ENCODE measurements at regions not wholly inside any gene's neighbourhood (a gene's known extent, or its start where the extent isn't known, plus 50 kb on each side); places are given as distances from the start of the nearest gene placed in this dataset.

- no peak overlapping the region for H3K4me3 ChIP-seq (ENCODE audit: low read length)
- no peak for TF ChIP-seq ZNF274 (IDR thresholded peaks at IDR 0.05; ENCODE audit: low read depth, low read length)
Measured at GRCh38 chr9:20197976-20198685, 409.3 kb upstream of the SLC24A2 start.

GRCh38 chr9:20191228-20191840 lies 402.5 kb upstream of the SLC24A2 start:
- no peak overlapping the region for H3K4me3 ChIP-seq (ENCODE audit: low read length)
- no peak for TF ChIP-seq ZNF274 (IDR thresholded peaks at IDR 0.05; ENCODE audit: low read depth, low read length)

- no peak overlapping the region for H3K4me3 ChIP-seq (ENCODE audit: low read length)
- no peak for TF ChIP-seq ZNF274 (IDR thresholded peaks at IDR 0.05; ENCODE audit: low read depth, low read length)
Measured at GRCh38 chr9:20189871-20190270, 401.0 kb upstream of the SLC24A2 start.

GRCh38 chr9:20188616-20189369 lies 400.0 kb upstream of the SLC24A2 start:
- TF ChIP-seq ZNF274 (IDR thresholded peaks at IDR 0.05; ENCODE audit: low read depth, low read length) = no peak
- H3K4me3 ChIP-seq (ENCODE audit: low read length) = no peak overlapping the region

GRCh38 chr9:20187318-20187717 lies 398.5 kb upstream of the SLC24A2 start:
- no peak for TF ChIP-seq ZNF274 (IDR thresholded peaks at IDR 0.05; ENCODE audit: low read depth, low read length)
- H3K4me3 ChIP-seq (ENCODE audit: low read length) = no peak overlapping the region

- no peak overlapping the region for H3K4me3 ChIP-seq (ENCODE audit: low read length)
- TF ChIP-seq ZNF274 (IDR thresholded peaks at IDR 0.05; ENCODE audit: low read depth, low read length) = no peak
Measured at GRCh38 chr9:20186823-20187222, 398.0 kb upstream of the SLC24A2 start.

GRCh38 chr9:20186231-20186630 lies 397.4 kb upstream of the SLC24A2 start:
- H3K4me3 ChIP-seq (ENCODE audit: low read length) = no peak overlapping the region
- TF ChIP-seq ZNF274 (IDR thresholded peaks at IDR 0.05; ENCODE audit: low read depth, low read length) = no peak

GRCh38 chr9:20184541-20184940 lies 395.7 kb upstream of the SLC24A2 start:
- H3K4me3 ChIP-seq (ENCODE audit: low read length) = no peak overlapping the region
- TF ChIP-seq ZNF274 (IDR thresholded peaks at IDR 0.05; ENCODE audit: low read depth, low read length) = no peak

GRCh38 chr9:20178679-20179078 lies 389.8 kb upstream of the SLC24A2 start:
- TF ChIP-seq ZNF274 (IDR thresholded peaks at IDR 0.05; ENCODE audit: low read depth, low read length) = no peak
- H3K4me3 ChIP-seq (ENCODE audit: low read length) = no peak overlapping the region

GRCh38 chr9:20178197-20178596 lies 389.4 kb upstream of the SLC24A2 start:
- no peak overlapping the region for H3K4me3 ChIP-seq (ENCODE audit: low read length)
- TF ChIP-seq ZNF274 (IDR thresholded peaks at IDR 0.05; ENCODE audit: low read depth, low read length) = no peak

GRCh38 chr9:20170122-20170521 lies 381.3 kb upstream of the SLC24A2 start:
- TF ChIP-seq ZNF274 (IDR thresholded peaks at IDR 0.05; ENCODE audit: low read depth, low read length) = no peak
- no peak overlapping the region for H3K4me3 ChIP-seq (ENCODE audit: low read length)

GRCh38 chr9:20152151-20152725 lies 363.4 kb upstream of the SLC24A2 start:
- TF ChIP-seq ZNF274 (IDR thresholded peaks at IDR 0.05; ENCODE audit: low read depth, low read length) = no peak
- no peak overlapping the region for H3K4me3 ChIP-seq (ENCODE audit: low read length)

GRCh38 chr9:20148416-20148815 lies 359.6 kb upstream of the SLC24A2 start:
- no peak for TF ChIP-seq ZNF274 (IDR thresholded peaks at IDR 0.05; ENCODE audit: low read depth, low read length)
- no peak overlapping the region for H3K4me3 ChIP-seq (ENCODE audit: low read length)

- no peak for TF ChIP-seq ZNF274 (IDR thresholded peaks at IDR 0.05; ENCODE audit: low read depth, low read length)
Measured at GRCh38 chr9:20144197-20144596, 355.4 kb upstream of the SLC24A2 start.

More at GRCh38 chr9:20144197-20144596, 355.4 kb upstream of the SLC24A2 start:
- H3K4me3 ChIP-seq (ENCODE audit: low read length) = no peak overlapping the region
